ENCODE measurements at regions not wholly inside any gene's neighbourhood (a gene's known extent, or its start where the extent isn't known, plus 50 kb on each side); places are given as distances from the start of the nearest gene placed in this dataset.

GRCh38 chr3:193862843-193863242 is 269.8 kb downstream of the OPA1 start:
- H3K4me3 ChIP-seq (ENCODE audit: low read length), result no peak overlapping the region
- no peaks in the 10 kb centered on the region for H3K27me3 ChIP-seq (ENCODE audit: control insufficient read depth, insufficient read depth, low read length)
- WGBS (ENCODE audit: insufficient coverage, low lambda C conversion rate), result 100% methylated on average over 1 of the region's 4 CpGs
- H3K9me3 ChIP-seq (ENCODE audit: control insufficient read depth, low read depth, low read length), result no peaks in the 10 kb centered on the region
- H3K27ac ChIP-seq (ENCODE audit: low read length), result no peak overlapping the region
- no peaks in the 10 kb centered on the region for H3K36me3 ChIP-seq (ENCODE audit: control insufficient read depth, insufficient read depth, low read length)
- DNase-seq, result no peak
- peaks cover 5% of the 10 kb centered on the region for H3K4me1 ChIP-seq (ENCODE audit: control insufficient read depth, insufficient read depth, low read length)

GRCh38 chr3:193863657-193864357 is 270.8 kb downstream of the OPA1 start:
- DNase-seq, result no peak
- Histone ChIP-seq H3K27ac (ENCODE audit: low read length) (no peak overlapping the region), H3K27me3 (ENCODE audit: control insufficient read depth, insufficient read depth, low read length) (no peaks in the 10 kb centered on the region), H3K4me3 (ENCODE audit: low read length) (no peak overlapping the region), H3K4me1 (ENCODE audit: control insufficient read depth, insufficient read depth, low read length) (peaks cover 4% of the 10 kb centered on the region), H3K36me3 (ENCODE audit: control insufficient read depth, insufficient read depth, low read length) (no peaks in the 10 kb centered on the region), H3K9me3 (ENCODE audit: control insufficient read depth, low read depth, low read length) (no peaks in the 10 kb centered on the region)
- WGBS (ENCODE audit: insufficient coverage, low lambda C conversion rate), result 91% methylated on average over 4 of the region's 9 CpGs

- Histone ChIP-seq H3K4me3 (ENCODE audit: low read length) (no peak overlapping the region), H3K9me3 (ENCODE audit: control insufficient read depth, low read depth, low read length) (peaks cover 8% of the 10 kb centered on the region), H3K4me1 (ENCODE audit: control insufficient read depth, insufficient read depth, low read length) (peaks cover 12% of the 10 kb centered on the region), H3K27me3 (ENCODE audit: control insufficient read depth, insufficient read depth, low read length) (no peaks in the 10 kb centered on the region), H3K36me3 (ENCODE audit: control insufficient read depth, insufficient read depth, low read length) (no peaks in the 10 kb centered on the region), H3K27ac (ENCODE audit: low read length) (no peak overlapping the region)
- 86% methylated on average over 1 of the region's 1 CpG for WGBS (ENCODE audit: insufficient coverage, low lambda C conversion rate)
- no peak for DNase-seq
Measured at GRCh38 chr3:193865339-193865738, 270.6 kb upstream of the HES1 start.

- no peak overlapping the region for H3K27ac ChIP-seq (ENCODE audit: low read length)
- WGBS (ENCODE audit: insufficient coverage, low lambda C conversion rate), result 83% methylated on average over 1 of the region's 4 CpGs
Measured at GRCh38 chr3:193865896-193866480, 270.0 kb upstream of the HES1 start.

GRCh38 chr3:193868590-193868989 is 267.4 kb upstream of the HES1 start:
- Histone ChIP-seq H3K27ac (ENCODE audit: low read length) (no peak overlapping the region), H3K36me3 (ENCODE audit: control insufficient read depth, insufficient read depth, low read length) (no peaks in the 10 kb centered on the region), H3K4me3 (ENCODE audit: low read length) (no peak overlapping the region), H3K9me3 (ENCODE audit: control insufficient read depth, low read depth, low read length) (peaks cover 8% of the 10 kb centered on the region), H3K4me1 (ENCODE audit: control insufficient read depth, insufficient read depth, low read length) (peaks cover 40% of the 10 kb centered on the region), H3K27me3 (ENCODE audit: control insufficient read depth, insufficient read depth, low read length) (no peaks in the 10 kb centered on the region)
- no peak for DNase-seq
- WGBS (ENCODE audit: insufficient coverage, low lambda C conversion rate), result no CpG with 5 or more reads among the region's 7 CpGs

More at GRCh38 chr3:193865896-193866480, 270.0 kb upstream of the HES1 start:
- Histone ChIP-seq H3K27me3 (ENCODE audit: control insufficient read depth, insufficient read depth, low read length) (no peaks in the 10 kb centered on the region), H3K9me3 (ENCODE audit: control insufficient read depth, low read depth, low read length) (peaks cover 8% of the 10 kb centered on the region), H3K4me1 (ENCODE audit: control insufficient read depth, insufficient read depth, low read length) (peaks cover 18% of the 10 kb centered on the region), H3K36me3 (ENCODE audit: control insufficient read depth, insufficient read depth, low read length) (no peaks in the 10 kb centered on the region), H3K4me3 (ENCODE audit: low read length) (no peak overlapping the region)
- no peak for DNase-seq

GRCh38 chr3:193869221-193870201 is 266.4 kb upstream of the HES1 start:
- H3K4me3 ChIP-seq (ENCODE audit: low read length), result no peak overlapping the region
- H3K36me3 ChIP-seq (ENCODE audit: control insufficient read depth, insufficient read depth, low read length), result no peaks in the 10 kb centered on the region
- peak in 1 of 2 donors; percentile 78 for DNase-seq
- H3K9me3 ChIP-seq (ENCODE audit: control insufficient read depth, low read depth, low read length), result peaks cover 8% of the 10 kb centered on the region
- no CpG with 5 or more reads among the region's 71 CpGs for WGBS (ENCODE audit: insufficient coverage, low lambda C conversion rate)
- no peaks in the 10 kb centered on the region for H3K27me3 ChIP-seq (ENCODE audit: control insufficient read depth, insufficient read depth, low read length)
- H3K27ac ChIP-seq (ENCODE audit: low read length), result peak overlapping the region; percentile 94
- H3K4me1 ChIP-seq (ENCODE audit: control insufficient read depth, insufficient read depth, low read length), result peaks cover 42% of the 10 kb centered on the region

- Histone ChIP-seq H3K27ac (ENCODE audit: low read length) (peak overlapping the region; percentile 94), H3K27me3 (ENCODE audit: control insufficient read depth, insufficient read depth, low read length) (no peaks in the 10 kb centered on the region), H3K4me1 (ENCODE audit: control insufficient read depth, insufficient read depth, low read length) (peaks cover 50% of the 10 kb centered on the region), H3K9me3 (ENCODE audit: control insufficient read depth, low read depth, low read length) (peaks cover 8% of the 10 kb centered on the region), H3K36me3 (ENCODE audit: control insufficient read depth, insufficient read depth, low read length) (no peaks in the 10 kb centered on the region), H3K4me3 (ENCODE audit: low read length) (no peak overlapping the region)
- peak in 1 of 2 donors; percentile 61 for DNase-seq
- no CpG with 5 or more reads among the region's 18 CpGs for WGBS (ENCODE audit: insufficient coverage, low lambda C conversion rate)
Measured at GRCh38 chr3:193870376-193871219, 265.4 kb upstream of the HES1 start.

- no CpG with 5 or more reads among the region's 3 CpGs for WGBS (ENCODE audit: insufficient coverage, low lambda C conversion rate)
- peaks cover 55% of the 10 kb centered on the region for H3K4me1 ChIP-seq (ENCODE audit: control insufficient read depth, insufficient read depth, low read length)
- no peak for DNase-seq
- H3K27me3 ChIP-seq (ENCODE audit: control insufficient read depth, insufficient read depth, low read length), result no peaks in the 10 kb centered on the region
- no peaks in the 10 kb centered on the region for H3K36me3 ChIP-seq (ENCODE audit: control insufficient read depth, insufficient read depth, low read length)
- H3K4me3 ChIP-seq (ENCODE audit: low read length), result no peak overlapping the region
- peaks cover 8% of the 10 kb centered on the region for H3K9me3 ChIP-seq (ENCODE audit: control insufficient read depth, low read depth, low read length)
- H3K27ac ChIP-seq (ENCODE audit: low read length), result peak overlapping the region; percentile 94
Measured at GRCh38 chr3:193871220-193871485, 264.8 kb upstream of the HES1 start.

GRCh38 chr3:193872265-193872753 is 263.6 kb upstream of the HES1 start:
- Histone ChIP-seq H3K4me3 (ENCODE audit: low read length) (no peak overlapping the region), H3K36me3 (ENCODE audit: control insufficient read depth, insufficient read depth, low read length) (no peaks in the 10 kb centered on the region), H3K9me3 (ENCODE audit: control insufficient read depth, low read depth, low read length) (peaks cover 8% of the 10 kb centered on the region), H3K4me1 (ENCODE audit: control insufficient read depth, insufficient read depth, low read length) (peaks cover 61% of the 10 kb centered on the region), H3K27me3 (ENCODE audit: control insufficient read depth, insufficient read depth, low read length) (no peaks in the 10 kb centered on the region), H3K27ac (ENCODE audit: low read length) (peak overlapping the region; percentile 94)
- DNase-seq, result peak; percentile 95 to 98
- WGBS (ENCODE audit: insufficient coverage, low lambda C conversion rate), result no CpG with 5 or more reads among the region's 2 CpGs

All from large intestine (tissue), 3 donors.